K562 (cell line): ENCODE measurements at regions not wholly inside any gene's neighbourhood (a gene's known extent, or its start where the extent isn't known, plus 50 kb on each side); places are given as distances from the start of the nearest gene placed in this dataset.

Experiments used
- CCNT2 ChIP-seq: IDR thresholded peaks from 2 replicates; pipeline ENCODE4 v1.6.1; 2011; ENCODE audit warnings: borderline replicate concordance, low read depth, mild to moderate bottlenecking, moderate library complexity, mixed read lengths, low read length; ENCODE audit not compliant: insufficient read length; ENCODE audit errors: extremely low read depth
- ETV5 ChIP-seq: sonication (generic); formaldehyde crosslinking; IDR thresholded peaks from 2 replicates; pipeline ENCODE4 v1.4.0; 2020; ENCODE audit warnings: low read depth, mild to moderate bottlenecking, missing genetic modification reagents
- HIVEP1 ChIP-seq: fragments of 250-450 bp; sonication (Bioruptor Pico); IDR thresholded peaks from 2 replicates; pipeline ENCODE4 v1.4.0; 2020; ENCODE audit warnings: mild to moderate bottlenecking
- HLTF ChIP-seq: fragments of 450-650 bp; IDR thresholded peaks from 2 replicates; pipeline ENCODE4 v1.6.1; 2016
- NEUROD1 ChIP-seq: fragments of 150-350 bp; IDR thresholded peaks from 2 replicates; pipeline ENCODE4 v1.6.1; 2014; ENCODE audit warnings: borderline replicate concordance, low read length, low read depth; ENCODE audit not compliant: partially characterized antibody
- NFRKB ChIP-seq: fragments of 450-650 bp; IDR thresholded peaks from 2 replicates; pipeline ENCODE4 v1.6.1; 2016; ENCODE audit warnings: low read depth
- NR4A1 ChIP-seq, 2 experiments: fragments of 250-450 bp in 1 of 2; fragments of 450-650 bp in 1 of 2; sonication (Bioruptor Pico) in 1 of 2; IDR thresholded peaks; 2 replicates each; pipeline versions ENCODE4 v1.4.0 to v1.6.1; 2016 to 2020; ENCODE audit warnings: mild to moderate bottlenecking in 2 of 2, missing compliant biosample characterization in 1 of 2, missing genetic modification characterization in 1 of 2, moderate library complexity in 1 of 2
- ZNF586 ChIP-seq: fragments of 450-650 bp; formaldehyde crosslinking; conservative IDR thresholded peaks from 2 replicates; pipeline ENCODE4 v1.4.0; 2020; ENCODE audit warnings: mild to moderate bottlenecking, moderate library complexity
- ZNF699 ChIP-seq: fragments of 250-450 bp; sonication (Bioruptor Pico); IDR thresholded peaks from 2 replicates; pipeline ENCODE4 v1.8.0; 2021; ENCODE audit warnings: mild to moderate bottlenecking, moderate library complexity; ENCODE audit not compliant: insufficient replicate concordance
- TF ChIP-seq, protein P1 (sequence below): fragments of 450-650 bp; IDR thresholded peaks from 2 replicates; pipeline ENCODE4 v1.6.1; 2017; ENCODE audit warnings: antibody characterized with exemption, mild to moderate bottlenecking
- TF ChIP-seq, protein P2 (sequence below): fragments of 250-450 bp; sonication (Bioruptor Pico); IDR thresholded peaks from 2 replicates; pipeline ENCODE4 v1.8.0; 2022; ENCODE audit warnings: moderate library complexity, mild to moderate bottlenecking, inconsistent platforms
- TF ChIP-seq, protein P3 (sequence below): conservative IDR thresholded peaks from 2 replicates; pipeline ENCODE4 v1.6.1; 2011; ENCODE audit warnings: low read depth, mild to moderate bottlenecking, low read length; ENCODE audit not compliant: control insufficient read depth
- TF ChIP-seq, protein P4 (sequence below): fragments of 450-650 bp; IDR thresholded peaks from 2 replicates; pipeline ENCODE4 v1.6.1; 2014; ENCODE audit warnings: low read depth, mild to moderate bottlenecking, moderate library complexity, borderline replicate concordance
- TF ChIP-seq, protein P5 (sequence below): fragments of 450-650 bp; IDR thresholded peaks from 2 replicates; pipeline ENCODE4 v1.7.1; 2018; ENCODE audit warnings: mild to moderate bottlenecking, low read depth; ENCODE audit not compliant: partially characterized antibody
- TF ChIP-seq, protein P6 (sequence below): fragments of 450-650 bp; IDR thresholded peaks from 2 replicates; pipeline ENCODE4 v1.6.1; 2016; ENCODE audit warnings: low read depth, mild to moderate bottlenecking, moderate library complexity

DNA sequence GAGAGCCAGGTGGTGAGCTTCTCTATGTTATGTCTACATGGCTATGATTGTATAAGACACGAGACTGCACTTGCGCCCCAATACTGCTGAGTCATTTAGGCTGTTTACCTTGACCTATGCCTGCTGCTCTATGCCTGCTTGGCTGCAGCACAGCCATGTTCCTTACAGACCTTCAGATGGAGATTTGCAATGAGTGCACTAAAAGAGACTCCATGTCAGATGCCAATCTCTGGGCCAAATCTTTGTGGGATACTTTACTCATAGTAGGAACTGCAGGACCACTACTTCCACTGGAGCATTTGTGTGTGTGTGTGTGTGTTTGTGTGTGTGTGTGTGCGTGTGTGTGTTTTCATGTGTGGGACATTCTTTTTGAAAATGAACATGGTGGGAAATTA, 50.0 kb upstream of the KMT2E start (continued):
- TF ChIP-seq, protein P1, sequence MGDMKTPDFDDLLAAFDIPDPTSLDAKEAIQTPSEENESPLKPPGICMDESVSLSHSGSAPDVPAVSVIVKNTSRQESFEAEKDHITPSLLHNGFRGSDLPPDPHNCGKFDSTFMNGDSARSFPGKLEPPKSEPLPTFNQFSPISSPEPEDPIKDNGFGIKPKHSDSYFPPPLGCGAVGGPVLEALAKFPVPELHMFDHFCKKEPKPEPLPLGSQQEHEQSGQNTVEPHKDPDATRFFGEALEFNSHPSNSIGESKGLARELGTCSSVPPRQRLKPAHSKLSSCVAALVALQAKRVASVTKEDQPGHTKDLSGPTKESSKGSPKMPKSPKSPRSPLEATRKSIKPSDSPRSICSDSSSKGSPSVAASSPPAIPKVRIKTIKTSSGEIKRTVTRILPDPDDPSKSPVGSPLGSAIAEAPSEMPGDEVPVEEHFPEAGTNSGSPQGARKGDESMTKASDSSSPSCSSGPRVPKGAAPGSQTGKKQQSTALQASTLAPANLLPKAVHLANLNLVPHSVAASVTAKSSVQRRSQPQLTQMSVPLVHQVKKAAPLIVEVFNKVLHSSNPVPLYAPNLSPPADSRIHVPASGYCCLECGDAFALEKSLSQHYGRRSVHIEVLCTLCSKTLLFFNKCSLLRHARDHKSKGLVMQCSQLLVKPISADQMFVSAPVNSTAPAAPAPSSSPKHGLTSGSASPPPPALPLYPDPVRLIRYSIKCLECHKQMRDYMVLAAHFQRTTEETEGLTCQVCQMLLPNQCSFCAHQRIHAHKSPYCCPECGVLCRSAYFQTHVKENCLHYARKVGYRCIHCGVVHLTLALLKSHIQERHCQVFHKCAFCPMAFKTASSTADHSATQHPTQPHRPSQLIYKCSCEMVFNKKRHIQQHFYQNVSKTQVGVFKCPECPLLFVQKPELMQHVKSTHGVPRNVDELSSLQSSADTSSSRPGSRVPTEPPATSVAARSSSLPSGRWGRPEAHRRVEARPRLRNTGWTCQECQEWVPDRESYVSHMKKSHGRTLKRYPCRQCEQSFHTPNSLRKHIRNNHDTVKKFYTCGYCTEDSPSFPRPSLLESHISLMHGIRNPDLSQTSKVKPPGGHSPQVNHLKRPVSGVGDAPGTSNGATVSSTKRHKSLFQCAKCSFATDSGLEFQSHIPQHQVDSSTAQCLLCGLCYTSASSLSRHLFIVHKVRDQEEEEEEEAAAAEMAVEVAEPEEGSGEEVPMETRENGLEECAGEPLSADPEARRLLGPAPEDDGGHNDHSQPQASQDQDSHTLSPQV = peak; percentile 99
- TF ChIP-seq ZNF586 (CRISPR knock-in tag) (no peak), ETV5 (CRISPR knock-in tag) (no peak), NEUROD1 (no peak), NR4A1 (CRISPR knock-in tag; IDR thresholded peaks at IDR 0.05) (peak; percentile 72; the same call in 1 of the 2 replicates), NR4A1 (tag; IDR thresholded peaks at IDR 0.05) (peak; percentile 97), ZNF699 (CRISPR knock-in tag) (no peak), HLTF (no peak), CCNT2 (no peak), HIVEP1 (CRISPR knock-in tag) (0 out of 2 replicates have a peak, but pooled peaks have one; percentile 32), NFRKB (0 out of 2 replicates have a peak, but pooled peaks have one; percentile 35)
- TF ChIP-seq, protein P2, sequence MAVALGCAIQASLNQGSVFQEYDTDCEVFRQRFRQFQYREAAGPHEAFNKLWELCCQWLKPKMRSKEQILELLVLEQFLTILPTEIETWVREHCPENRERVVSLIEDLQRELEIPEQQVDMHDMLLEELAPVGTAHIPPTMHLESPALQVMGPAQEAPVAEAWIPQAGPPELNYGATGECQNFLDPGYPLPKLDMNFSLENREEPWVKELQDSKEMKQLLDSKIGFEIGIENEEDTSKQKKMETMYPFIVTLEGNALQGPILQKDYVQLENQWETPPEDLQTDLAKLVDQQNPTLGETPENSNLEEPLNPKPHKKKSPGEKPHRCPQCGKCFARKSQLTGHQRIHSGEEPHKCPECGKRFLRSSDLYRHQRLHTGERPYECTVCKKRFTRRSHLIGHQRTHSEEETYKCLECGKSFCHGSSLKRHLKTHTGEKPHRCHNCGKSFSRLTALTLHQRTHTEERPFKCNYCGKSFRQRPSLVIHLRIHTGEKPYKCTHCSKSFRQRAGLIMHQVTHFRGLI = peak; percentile 67; the same call in 1 of the 2 replicates
- TF ChIP-seq, protein P3, sequence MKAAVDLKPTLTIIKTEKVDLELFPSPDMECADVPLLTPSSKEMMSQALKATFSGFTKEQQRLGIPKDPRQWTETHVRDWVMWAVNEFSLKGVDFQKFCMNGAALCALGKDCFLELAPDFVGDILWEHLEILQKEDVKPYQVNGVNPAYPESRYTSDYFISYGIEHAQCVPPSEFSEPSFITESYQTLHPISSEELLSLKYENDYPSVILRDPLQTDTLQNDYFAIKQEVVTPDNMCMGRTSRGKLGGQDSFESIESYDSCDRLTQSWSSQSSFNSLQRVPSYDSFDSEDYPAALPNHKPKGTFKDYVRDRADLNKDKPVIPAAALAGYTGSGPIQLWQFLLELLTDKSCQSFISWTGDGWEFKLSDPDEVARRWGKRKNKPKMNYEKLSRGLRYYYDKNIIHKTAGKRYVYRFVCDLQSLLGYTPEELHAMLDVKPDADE = no peak
- TF ChIP-seq, protein P4, sequence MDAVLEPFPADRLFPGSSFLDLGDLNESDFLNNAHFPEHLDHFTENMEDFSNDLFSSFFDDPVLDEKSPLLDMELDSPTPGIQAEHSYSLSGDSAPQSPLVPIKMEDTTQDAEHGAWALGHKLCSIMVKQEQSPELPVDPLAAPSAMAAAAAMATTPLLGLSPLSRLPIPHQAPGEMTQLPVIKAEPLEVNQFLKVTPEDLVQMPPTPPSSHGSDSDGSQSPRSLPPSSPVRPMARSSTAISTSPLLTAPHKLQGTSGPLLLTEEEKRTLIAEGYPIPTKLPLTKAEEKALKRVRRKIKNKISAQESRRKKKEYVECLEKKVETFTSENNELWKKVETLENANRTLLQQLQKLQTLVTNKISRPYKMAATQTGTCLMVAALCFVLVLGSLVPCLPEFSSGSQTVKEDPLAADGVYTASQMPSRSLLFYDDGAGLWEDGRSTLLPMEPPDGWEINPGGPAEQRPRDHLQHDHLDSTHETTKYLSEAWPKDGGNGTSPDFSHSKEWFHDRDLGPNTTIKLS = no peak
- TF ChIP-seq, protein P5, sequence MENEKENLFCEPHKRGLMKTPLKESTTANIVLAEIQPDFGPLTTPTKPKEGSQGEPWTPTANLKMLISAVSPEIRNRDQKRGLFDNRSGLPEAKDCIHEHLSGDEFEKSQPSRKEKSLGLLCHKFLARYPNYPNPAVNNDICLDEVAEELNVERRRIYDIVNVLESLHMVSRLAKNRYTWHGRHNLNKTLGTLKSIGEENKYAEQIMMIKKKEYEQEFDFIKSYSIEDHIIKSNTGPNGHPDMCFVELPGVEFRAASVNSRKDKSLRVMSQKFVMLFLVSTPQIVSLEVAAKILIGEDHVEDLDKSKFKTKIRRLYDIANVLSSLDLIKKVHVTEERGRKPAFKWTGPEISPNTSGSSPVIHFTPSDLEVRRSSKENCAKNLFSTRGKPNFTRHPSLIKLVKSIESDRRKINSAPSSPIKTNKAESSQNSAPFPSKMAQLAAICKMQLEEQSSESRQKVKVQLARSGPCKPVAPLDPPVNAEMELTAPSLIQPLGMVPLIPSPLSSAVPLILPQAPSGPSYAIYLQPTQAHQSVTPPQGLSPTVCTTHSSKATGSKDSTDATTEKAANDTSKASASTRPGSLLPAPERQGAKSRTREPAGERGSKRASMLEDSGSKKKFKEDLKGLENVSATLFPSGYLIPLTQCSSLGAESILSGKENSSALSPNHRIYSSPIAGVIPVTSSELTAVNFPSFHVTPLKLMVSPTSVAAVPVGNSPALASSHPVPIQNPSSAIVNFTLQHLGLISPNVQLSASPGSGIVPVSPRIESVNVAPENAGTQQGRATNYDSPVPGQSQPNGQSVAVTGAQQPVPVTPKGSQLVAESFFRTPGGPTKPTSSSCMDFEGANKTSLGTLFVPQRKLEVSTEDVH = no peak
- TF ChIP-seq, protein P6, sequence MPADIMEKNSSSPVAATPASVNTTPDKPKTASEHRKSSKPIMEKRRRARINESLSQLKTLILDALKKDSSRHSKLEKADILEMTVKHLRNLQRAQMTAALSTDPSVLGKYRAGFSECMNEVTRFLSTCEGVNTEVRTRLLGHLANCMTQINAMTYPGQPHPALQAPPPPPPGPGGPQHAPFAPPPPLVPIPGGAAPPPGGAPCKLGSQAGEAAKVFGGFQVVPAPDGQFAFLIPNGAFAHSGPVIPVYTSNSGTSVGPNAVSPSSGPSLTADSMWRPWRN = no peak
